ENCODE measurements at regions not wholly inside any gene's neighbourhood (a gene's known extent, or its start where the extent isn't known, plus 50 kb on each side); places are given as distances from the start of the nearest gene placed in this dataset.

DNA sequence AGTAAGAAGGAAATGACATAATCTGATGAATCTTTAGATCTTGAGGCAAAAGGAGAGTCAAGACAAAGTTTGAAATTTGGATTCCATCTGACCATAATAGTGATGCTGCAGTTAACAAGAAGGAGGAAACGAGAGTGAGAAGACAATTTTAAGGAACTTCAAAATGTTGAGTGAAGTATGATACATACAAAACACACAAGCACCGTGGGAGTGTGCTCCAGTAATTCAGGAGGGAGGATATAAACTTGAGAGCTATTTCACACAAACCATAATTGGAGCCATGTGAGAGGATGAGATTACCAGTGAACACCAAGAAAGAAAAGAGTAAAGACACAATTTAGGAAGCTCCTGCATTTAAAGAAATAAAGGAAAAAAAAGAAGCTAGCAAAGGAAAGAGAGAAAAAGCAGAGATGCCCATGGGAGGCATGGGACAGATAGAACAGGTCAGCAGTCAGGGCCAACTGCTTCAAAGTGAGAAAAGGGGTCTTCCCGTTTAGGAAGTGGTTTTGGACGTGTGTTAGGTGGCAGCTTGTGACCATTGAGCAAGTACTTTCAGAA is 150.7 kb upstream of the SLC7A11 start:
- TF ChIP-seq EZH2 (IDR thresholded peaks at IDR 0.05; ENCODE audit: insufficient read depth, poor library complexity, severe bottlenecking) (no peak), EZH2phosphoT487 (IDR thresholded peaks at IDR 0.05; ENCODE audit: insufficient read depth, low read depth) (no peak)

Data from GM23248 (cell line).